Neutrophil (primary cell): ENCODE measurements at regions not wholly inside any gene's neighbourhood (a gene's known extent, or its start where the extent isn't known, plus 50 kb on each side); places are given as distances from the start of the nearest gene placed in this dataset.

ENCODE experiments used
- H3K27ac ChIP-seq: fragments of 200-600 bp; sonication (generic); 2 replicates; pipeline ENCODE4 v1.5.1; 2016; ENCODE audit warnings: mild to moderate bottlenecking, moderate library complexity
- H3K27me3 ChIP-seq: fragments of 200-600 bp; sonication (generic); 2 replicates; pipeline ENCODE4 v1.6.0; 2016; ENCODE audit warnings: mild to moderate bottlenecking
- H3K36me3 ChIP-seq: fragments of 200-600 bp; sonication (generic); 2 replicates; pipeline ENCODE4 v1.5.1; 2017
- H3K4me1 ChIP-seq, 2 experiments: fragments of 200-600 bp in 1 of 2; sonication (generic) in 1 of 2; 1 replicate in 1 of 2; 2 replicates in 1 of 2; pipeline versions ENCODE4 v1.5.1 to v1.6.1; 2013 to 2016; ENCODE audit warnings: low read depth in 1 of 2, low read length in 1 of 2, mild to moderate bottlenecking in 1 of 2, moderate library complexity in 1 of 2; ENCODE audit not compliant: control insufficient read depth in 1 of 2, insufficient read depth in 1 of 2
- H3K4me3 ChIP-seq, 2 experiments: fragments of 200-600 bp in 1 of 2; sonication (generic) in 1 of 2; 1 replicate in 1 of 2; 2 replicates in 1 of 2; pipeline ENCODE4 v1.5.1; 2013 to 2016; ENCODE audit warnings: low read depth in 1 of 2, low read length in 1 of 2, mild to moderate bottlenecking in 1 of 2, moderate library complexity in 1 of 2
- H3K9me3 ChIP-seq: fragments of 200-600 bp; sonication (generic); 2 replicates; pipeline ENCODE4 v1.5.1; 2016
- TF ChIP-seq, protein P1 (sequence below): fragments of 200-600 bp; sonication (generic); IDR thresholded peaks from 2 replicates; pipeline ENCODE4 v1.5.1; 2016; ENCODE audit warnings: antibody characterized with exemption

- Histone ChIP-seq H3K9me3 (no peaks in the 10 kb centered on the region), H3K27me3 (peaks cover 37% of the 10 kb centered on the region)
- TF ChIP-seq, protein P1, sequence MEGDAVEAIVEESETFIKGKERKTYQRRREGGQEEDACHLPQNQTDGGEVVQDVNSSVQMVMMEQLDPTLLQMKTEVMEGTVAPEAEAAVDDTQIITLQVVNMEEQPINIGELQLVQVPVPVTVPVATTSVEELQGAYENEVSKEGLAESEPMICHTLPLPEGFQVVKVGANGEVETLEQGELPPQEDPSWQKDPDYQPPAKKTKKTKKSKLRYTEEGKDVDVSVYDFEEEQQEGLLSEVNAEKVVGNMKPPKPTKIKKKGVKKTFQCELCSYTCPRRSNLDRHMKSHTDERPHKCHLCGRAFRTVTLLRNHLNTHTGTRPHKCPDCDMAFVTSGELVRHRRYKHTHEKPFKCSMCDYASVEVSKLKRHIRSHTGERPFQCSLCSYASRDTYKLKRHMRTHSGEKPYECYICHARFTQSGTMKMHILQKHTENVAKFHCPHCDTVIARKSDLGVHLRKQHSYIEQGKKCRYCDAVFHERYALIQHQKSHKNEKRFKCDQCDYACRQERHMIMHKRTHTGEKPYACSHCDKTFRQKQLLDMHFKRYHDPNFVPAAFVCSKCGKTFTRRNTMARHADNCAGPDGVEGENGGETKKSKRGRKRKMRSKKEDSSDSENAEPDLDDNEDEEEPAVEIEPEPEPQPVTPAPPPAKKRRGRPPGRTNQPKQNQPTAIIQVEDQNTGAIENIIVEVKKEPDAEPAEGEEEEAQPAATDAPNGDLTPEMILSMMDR: no peak
These were observed 113.5 kb upstream of the RPL38 start for GRCh38 chr17:74089869-74090464.

GRCh38 chr17:74094651-74095050, 108.8 kb upstream of the RPL38 start:
- Histone ChIP-seq H3K4me3 (no peak overlapping the region), H3K27me3 (peaks cover 48% of the 10 kb centered on the region), H3K36me3 (no peaks in the 10 kb centered on the region), H3K4me1 (no peaks in the 10 kb centered on the region), H3K9me3 (no peaks in the 10 kb centered on the region), H3K27ac (no peak overlapping the region)
- TF ChIP-seq, protein P1: no peak

More at GRCh38 chr17:74089869-74090464, 113.5 kb upstream of the RPL38 start:
- Histone ChIP-seq H3K36me3 (no peaks in the 10 kb centered on the region), H3K27ac (no peak overlapping the region), H3K4me3 (no peak overlapping the region), H3K4me1 (no peaks in the 10 kb centered on the region)

- TF ChIP-seq, protein P1: no peak
- no peaks in the 10 kb centered on the region for H3K9me3 ChIP-seq
- H3K4me3 ChIP-seq: no peak overlapping the region
- H3K4me1 ChIP-seq: no peaks in the 10 kb centered on the region
- H3K27ac ChIP-seq: no peak overlapping the region
- H3K36me3 ChIP-seq: no peaks in the 10 kb centered on the region
- peaks cover 51% of the 10 kb centered on the region for H3K27me3 ChIP-seq
These were observed 107.0 kb upstream of the RPL38 start for GRCh38 chr17:74096456-74096855.

DNA sequence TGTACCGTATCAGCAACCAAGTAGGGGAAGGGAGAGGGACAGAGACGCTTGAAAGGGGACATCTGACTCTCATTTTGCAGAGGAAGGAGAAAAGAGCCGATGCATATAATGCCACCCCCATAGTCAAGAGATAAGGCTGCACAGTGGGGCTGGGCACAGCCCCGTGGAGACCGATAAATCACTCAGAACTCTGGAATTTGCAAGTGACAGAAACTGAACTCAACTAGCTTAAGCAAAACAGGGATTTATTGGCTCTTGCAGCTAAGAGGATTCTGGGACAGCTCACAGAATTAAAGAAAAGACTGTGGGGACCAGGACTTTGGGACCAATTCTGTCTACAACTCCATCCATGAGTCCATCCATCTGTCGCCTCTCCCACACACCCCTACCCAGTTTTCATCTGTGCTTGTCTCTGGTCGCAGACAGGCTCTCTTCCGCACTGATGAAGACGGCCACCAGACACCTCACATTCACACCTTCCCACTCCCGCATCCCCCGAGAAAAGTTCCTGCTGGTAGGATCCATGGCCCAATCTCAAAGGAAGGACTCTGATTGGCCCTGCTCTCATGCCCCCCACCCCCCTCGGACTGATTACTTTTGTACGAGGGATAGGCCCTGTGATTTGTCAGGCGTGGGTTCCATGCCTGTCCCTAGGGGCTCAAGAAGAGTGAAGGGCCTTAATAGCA, 105.9 kb upstream of the RPL38 start:
- no peak overlapping the region for H3K4me3 ChIP-seq
- no peak overlapping the region for H3K27ac ChIP-seq
- no peaks in the 10 kb centered on the region for H3K4me1 ChIP-seq
- TF ChIP-seq, protein P1: no peak
- no peaks in the 10 kb centered on the region for H3K36me3 ChIP-seq
- no peaks in the 10 kb centered on the region for H3K9me3 ChIP-seq
- peaks cover 62% of the 10 kb centered on the region for H3K27me3 ChIP-seq

- Histone ChIP-seq H3K27ac (no peak overlapping the region), H3K36me3 (no peaks in the 10 kb centered on the region), H3K9me3 (no peaks in the 10 kb centered on the region), H3K4me1 (no peaks in the 10 kb centered on the region), H3K27me3 (peaks cover 65% of the 10 kb centered on the region), H3K4me3 (no peak overlapping the region)
- TF ChIP-seq, protein P1: no peak
These were observed 105.1 kb upstream of the RPL38 start for GRCh38 chr17:74098136-74099024.
